DOHH2 (cell line): ENCODE measurements at regions not wholly inside any gene's neighbourhood (a gene's known extent, or its start where the extent isn't known, plus 50 kb on each side); places are given as distances from the start of the nearest gene placed in this dataset.

ENCODE experiments used
- CTCF ChIP-seq: fragments of 200-600 bp; sonication (generic); IDR thresholded peaks from one replicate; pipeline ENCODE4 v1.5.1; 2014; ENCODE audit warnings: antibody characterized with exemption, mild to moderate bottlenecking, low read depth, low read length; ENCODE audit not compliant: poor library complexity, severe bottlenecking
- EZH2phosphoT487 ChIP-seq: fragments of 200-600 bp; sonication (generic); IDR thresholded peaks from 2 replicates; pipeline ENCODE4 v1.6.1; 2017; ENCODE audit warnings: borderline replicate concordance, mild to moderate bottlenecking, antibody characterized with exemption, low read length, moderate library complexity, mixed read lengths

- TF ChIP-seq CTCF (no peak), EZH2phosphoT487 (no peak)
Observed at GRCh38 chr2:65662654-65663432, 230.4 kb upstream of the SPRED2 start.
